Breast epithelium (tissue), 3 donors: ENCODE measurements at regions not wholly inside any gene's neighbourhood (a gene's known extent, or its start where the extent isn't known, plus 50 kb on each side); places are given as distances from the start of the nearest gene placed in this dataset.
"Not testable (repeated sequence)": the region's sequence is repeated elsewhere in the genome, so short reads cannot be mapped to it uniquely, and the experiment has no call there.

Source experiments
- CTCF ChIP-seq, 3 donors: fragments of 450-650 bp; IDR thresholded peaks; one replicate each; pipeline ENCODE4 v1.5.1; 2016 to 2017; ENCODE audit warnings: antibody characterized with exemption in 3 of 3, mild to moderate bottlenecking in 3 of 3, moderate library complexity in 3 of 3
- POLR2A ChIP-seq: fragments of 450-650 bp; IDR thresholded peaks from one replicate; pipeline ENCODE4 v1.6.1; 2016; ENCODE audit warnings: antibody characterized with exemption, mild to moderate bottlenecking, moderate library complexity
- POLR2AphosphoS5 ChIP-seq, 3 donors: sonication (generic); formaldehyde crosslinking; IDR thresholded peaks; one replicate each; pipeline ENCODE4 v1.6.1; 2017; ENCODE audit warnings: antibody characterized with exemption in 3 of 3

- not testable (repeated sequence) for TF ChIP-seq POLR2AphosphoS5 (IDR thresholded peaks at IDR 0.05); CTCF (IDR thresholded peaks at IDR 0.05); POLR2A
Observed at GRCh38 chr18:14357553-14358297, 185.7 kb downstream of the POTEC start.
